GM12874 (cell line): ENCODE measurements at regions not wholly inside any gene's neighbourhood (a gene's known extent, or its start where the extent isn't known, plus 50 kb on each side); places are given as distances from the start of the nearest gene placed in this dataset.

Source experiments
- CTCF ChIP-seq: IDR thresholded peaks from 2 replicates; pipeline ENCODE4 v1.5.1; 2011; ENCODE audit warnings: low read depth, mild to moderate bottlenecking, control low read depth, low read length, moderate library complexity; ENCODE audit not compliant: insufficient read depth

GRCh38 chr13:86201477-86201876 is 402.3 kb upstream of the SLITRK6 start:
- no peak for TF ChIP-seq CTCF

DNA sequence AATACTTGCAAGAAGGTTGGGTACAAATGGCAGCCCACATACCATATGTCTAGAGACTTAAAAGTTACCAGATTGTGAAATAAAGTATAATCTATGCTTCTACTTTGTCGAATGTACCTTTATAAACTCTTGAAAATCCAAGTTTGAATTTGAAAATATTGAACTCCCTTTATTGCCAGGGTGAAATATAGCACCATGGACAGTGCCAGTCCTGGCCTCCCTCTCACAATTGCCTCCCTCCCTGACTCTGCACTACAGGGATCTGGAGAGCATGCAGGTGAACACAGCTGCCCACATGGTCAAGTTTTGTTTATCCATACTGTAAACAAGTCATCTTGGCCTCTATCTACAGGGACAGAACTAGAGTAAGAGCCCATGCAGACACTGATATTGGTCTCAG is 394.1 kb upstream of the SLITRK6 start:
- TF ChIP-seq CTCF: no peak

- no peak for TF ChIP-seq CTCF
Measured at GRCh38 chr13:86188170-86188569, 389.0 kb upstream of the SLITRK6 start.

DNA sequence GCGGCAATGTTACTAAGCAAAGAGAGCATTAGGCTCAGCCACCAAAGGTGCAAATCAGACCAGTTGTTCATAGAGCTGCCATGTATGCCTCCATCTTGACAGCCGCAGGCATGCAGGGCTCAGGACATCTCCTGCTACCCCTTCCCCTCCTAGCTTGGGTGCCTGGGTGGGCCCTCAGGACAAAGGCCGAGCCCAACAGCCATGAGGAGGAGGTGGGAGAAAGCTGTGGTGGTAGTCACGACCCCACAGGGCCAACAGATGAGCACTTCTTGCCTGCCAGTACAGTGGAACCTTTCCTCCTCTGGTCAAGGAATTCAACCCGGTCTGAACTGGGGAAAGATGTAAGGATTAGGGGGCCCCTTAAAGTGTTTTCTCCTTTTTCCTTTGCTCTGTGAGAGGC is 386.4 kb upstream of the SLITRK6 start:
- no peak for TF ChIP-seq CTCF

GRCh38 chr13:86185107-86185506 is 385.9 kb upstream of the SLITRK6 start:
- TF ChIP-seq CTCF: no peak

DNA sequence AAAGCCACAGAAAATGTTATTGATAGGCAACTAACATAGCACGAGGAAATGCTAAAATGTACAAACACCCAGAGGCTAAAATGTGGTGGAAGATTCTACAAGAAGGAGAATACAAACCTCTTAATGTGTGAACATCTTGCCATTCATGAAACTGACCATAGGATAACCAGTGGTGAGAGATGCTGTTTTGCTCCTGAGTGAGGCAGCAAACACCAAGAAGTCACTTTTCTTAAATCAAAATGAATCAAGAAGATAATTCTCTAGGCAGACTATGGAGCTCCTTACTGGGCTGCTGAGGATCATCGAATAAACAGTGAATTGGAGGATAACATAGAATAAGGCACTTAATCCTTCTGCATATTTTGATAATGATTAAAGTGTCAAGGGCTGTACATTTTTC is 375.4 kb upstream of the SLITRK6 start:
- no peak for TF ChIP-seq CTCF

DNA sequence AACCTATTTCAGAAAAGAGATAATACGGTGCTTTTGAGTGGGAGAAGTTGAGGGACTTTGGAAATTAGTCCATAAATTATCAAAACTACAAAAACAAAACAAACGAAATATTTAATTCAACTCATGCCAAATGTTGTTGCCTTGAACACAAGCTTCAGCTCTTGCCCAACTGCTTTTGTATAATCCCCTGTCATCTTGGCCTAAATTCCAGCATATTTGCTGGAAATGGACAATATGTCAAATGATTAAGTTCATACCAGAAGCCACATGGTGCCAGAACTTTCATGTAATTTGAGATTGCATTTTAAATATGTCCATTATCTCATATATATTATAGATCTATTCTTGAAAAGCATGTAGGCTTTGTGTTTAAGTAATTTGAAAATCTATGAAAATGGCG is 373.7 kb upstream of the SLITRK6 start:
- TF ChIP-seq CTCF: no peak

- no peak for TF ChIP-seq CTCF
Measured at GRCh38 chr13:86161257-86161656, 362.0 kb upstream of the SLITRK6 start.
